NCI-H526 treated with DMSO at 0.1 percent for 48 hours (cell line): ENCODE measurements at regions not wholly inside any gene's neighbourhood (a gene's known extent, or its start where the extent isn't known, plus 50 kb on each side); places are given as distances from the start of the nearest gene placed in this dataset.

Experiments used
- DNase-seq: peaks from one replicate; lab custom pipeline; 2025; lab: John Stamatoyannopoulos, UW

DNA sequence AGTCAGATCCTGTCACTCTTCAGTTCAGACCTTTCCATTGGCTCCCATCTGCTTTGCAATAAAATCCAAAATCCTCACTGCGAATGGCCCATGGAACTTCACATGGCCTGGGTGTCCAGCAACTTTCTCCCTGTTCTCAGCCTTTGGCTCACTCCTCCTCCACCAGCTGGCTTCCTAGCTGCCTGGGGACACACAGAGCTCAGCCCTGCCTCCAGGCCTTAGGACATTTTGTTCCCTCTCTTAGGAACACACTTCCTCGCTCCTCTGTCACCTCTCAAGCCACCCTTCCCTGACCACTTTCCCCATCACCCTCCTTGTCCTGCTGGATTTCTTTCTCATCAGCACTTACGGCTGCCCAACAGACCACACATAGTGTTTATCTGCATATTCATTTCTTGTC is 419.6 kb downstream of the MED13L start:
- no peak for DNase-seq

- no peak for DNase-seq
Measured at GRCh38 chr12:115857160-115857920, 420.2 kb downstream of the MED13L start.

DNA sequence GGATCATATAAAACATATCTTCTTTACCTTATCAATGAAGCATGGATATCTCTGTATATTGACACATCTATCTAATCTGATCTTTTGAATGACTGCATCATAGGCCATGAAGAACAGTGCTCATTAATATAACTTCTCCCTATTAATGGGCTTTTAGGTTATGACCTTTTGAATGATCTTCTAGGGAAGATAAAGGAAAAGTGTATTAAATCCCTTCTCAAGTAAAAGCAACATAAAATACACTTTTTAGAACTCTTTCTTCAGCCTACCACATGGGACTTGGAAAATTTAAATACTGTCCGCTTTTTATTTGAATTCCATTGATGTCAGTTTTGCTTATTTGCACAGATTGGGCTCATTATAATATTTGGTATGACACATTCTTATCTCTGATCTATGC is 425.4 kb downstream of the MED13L start:
- no peak for DNase-seq

- DNase-seq = no peak
Measured at GRCh38 chr12:115850957-115851356, 426.5 kb downstream of the MED13L start.

DNA sequence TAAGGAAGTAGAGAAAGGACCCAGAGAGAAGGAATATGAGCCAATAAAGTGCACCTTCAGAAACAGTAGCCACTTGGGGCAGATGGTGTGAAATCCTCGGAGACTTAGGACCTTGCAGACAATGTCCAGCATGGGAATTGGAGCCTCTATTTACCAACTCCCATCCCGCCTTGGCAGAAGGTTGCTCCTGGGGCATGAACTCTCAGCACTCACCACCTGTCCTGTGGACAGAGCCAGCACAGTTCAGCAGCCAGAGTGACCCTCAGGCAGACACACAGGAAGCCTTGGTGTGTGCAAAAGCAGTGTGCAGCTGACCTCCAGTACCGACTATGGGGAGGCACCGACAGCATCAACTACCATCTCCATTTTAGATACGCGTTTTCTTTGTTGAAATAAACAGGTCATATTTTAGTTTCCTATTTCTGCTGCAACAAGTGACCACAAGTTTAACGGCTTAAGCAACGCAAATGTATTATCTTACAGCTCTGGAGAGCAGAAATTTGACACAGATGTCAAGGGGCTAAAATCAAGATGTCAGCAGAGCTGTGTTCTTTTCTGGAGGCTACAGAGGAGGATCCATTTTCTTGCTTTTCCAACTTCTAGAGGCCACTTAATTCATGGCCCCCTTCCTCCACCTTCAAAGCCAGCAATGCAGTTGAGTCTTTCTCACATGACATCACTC is 428.1 kb downstream of the MED13L start:
- no peak for DNase-seq

DNA sequence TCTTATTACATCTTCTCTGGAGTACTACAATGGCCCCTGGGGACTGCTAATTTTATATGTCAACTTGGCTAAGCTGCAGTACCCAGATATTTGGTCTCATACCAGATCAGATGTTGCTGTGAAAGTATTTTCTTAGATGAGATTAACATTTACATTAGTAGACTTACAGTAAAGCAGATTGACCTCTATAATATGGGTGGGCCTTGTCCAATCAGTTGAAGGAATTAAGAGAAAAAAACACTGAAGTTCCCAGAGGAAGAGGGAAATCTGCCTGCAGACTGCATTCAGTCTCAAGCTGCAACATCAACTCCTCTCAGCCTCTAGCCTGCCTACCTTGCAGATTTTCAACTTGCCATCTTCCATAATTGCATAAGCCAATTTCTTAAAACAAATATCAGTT is 430.1 kb downstream of the MED13L start:
- DNase-seq = no peak

GRCh38 chr12:115846516-115846915 is 431.0 kb downstream of the MED13L start:
- no peak for DNase-seq

DNA sequence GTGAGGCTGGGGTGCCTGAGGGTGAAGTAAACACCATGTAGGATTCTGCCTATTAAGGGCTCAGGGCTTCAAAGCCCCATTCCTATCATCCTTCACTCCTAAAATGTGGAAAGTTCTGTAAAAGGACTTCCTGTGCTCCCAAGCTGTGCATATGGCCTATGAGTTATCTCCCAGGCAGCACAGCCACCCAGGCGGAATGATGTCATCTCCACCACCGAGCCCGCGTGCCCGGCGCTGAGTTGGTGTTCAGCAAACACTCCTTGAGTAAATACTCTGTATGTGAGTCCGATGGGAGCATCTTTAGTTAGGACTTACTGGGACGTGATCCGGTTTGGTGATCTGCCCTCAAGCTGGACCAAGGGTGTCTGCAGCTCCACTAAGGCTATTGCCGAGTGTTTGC is 437.3 kb downstream of the MED13L start:
- no peak for DNase-seq

DNA sequence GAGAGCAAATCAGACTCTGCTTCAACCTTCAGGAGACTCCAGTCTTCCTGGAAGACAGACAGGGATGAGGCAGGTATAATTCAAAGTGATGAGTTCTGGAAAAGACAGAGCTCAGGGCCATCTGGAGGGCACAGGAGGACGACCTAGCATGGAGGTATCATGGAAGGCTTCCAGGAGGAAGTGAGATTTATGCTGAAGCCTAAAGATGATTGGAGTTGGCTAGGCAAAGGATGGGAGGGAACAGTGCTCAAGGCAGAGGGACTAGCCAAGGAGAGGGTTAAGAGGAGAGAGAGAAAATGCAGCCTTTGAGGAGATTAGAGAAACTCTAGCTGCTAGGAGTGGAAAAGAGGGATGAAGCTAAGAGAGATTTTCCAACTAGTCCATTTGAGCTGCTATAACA is 438.5 kb downstream of the MED13L start:
- DNase-seq = no peak

GRCh38 chr12:115837220-115837619 is 440.3 kb downstream of the MED13L start:
- no peak for DNase-seq

DNA sequence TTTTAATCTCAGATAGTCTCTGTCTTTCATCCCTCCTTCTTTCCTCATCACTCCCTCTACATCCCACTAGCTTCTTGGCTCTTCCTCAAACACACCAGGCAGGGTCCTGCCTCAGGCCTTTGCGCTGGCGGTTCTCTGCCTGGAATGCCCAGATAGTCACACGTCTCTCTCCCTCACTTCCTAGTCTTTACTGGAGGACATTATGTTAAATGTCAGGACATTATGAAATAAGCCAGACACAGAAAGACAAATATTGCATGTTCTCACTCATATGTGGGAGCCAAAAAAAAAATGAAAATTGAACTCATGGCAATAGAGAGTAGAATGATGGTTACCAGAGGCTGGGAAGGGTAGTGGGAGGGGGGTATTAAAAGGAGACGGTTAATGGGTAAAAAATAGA is 442.0 kb downstream of the MED13L start:
- DNase-seq = no peak

DNA sequence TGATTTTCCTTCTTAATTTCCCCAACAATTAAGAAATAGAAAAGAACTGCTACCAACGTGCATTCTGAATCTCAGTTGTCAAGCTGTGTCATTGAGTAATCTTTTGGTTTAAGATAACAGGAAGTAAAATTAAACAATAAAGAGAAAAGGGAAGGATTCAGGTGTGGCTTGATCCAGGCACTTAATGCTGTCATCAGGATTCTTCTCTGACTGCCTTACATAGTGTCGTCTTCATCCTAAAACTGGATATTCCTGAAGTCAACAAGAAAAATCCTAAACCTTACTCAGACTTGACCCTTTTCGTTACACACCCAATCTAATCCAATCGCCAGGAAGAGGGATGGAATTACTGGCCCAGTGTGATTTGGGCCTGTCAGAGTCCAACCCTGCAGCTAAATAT is 443.8 kb downstream of the MED13L start:
- DNase-seq = no peak

DNA sequence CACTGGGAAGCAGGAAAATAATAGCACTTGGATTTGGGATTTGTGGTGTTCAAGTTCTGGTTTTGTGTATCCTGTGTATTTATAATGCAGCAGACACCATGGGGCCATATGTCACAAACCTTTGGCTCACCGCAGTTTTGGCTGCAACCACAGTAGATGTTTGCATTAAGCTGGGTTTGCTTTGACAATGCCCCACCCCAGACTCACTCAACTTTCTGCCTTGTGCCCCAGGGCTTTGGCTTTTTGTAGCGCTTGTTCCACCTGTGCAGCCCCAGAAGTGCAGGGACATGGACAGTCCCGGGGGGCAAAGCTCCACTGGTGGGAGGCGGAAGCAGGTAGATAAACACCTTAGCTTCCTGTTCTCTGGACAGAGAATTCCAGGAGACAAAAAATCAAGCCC is 446.9 kb downstream of the MED13L start:
- no peak for DNase-seq

DNA sequence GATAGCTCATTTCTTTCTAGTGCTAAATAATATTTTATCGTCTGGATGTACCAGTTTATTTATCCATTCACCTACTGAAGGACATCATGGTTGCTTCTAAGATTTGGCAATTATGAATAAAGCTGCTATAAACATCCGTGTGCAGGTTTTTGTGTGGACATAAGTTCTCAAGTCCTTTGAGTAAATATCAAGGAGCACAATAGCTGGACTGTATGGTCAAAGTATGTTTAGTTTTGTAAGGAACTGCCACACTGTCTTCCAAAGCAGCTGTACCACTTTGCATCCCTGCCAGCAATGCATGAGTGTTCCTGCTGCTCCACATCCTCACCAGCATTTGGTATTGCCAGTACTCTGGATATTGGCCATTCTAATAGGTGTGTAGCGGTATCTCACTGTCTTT is 447.4 kb downstream of the MED13L start:
- DNase-seq = no peak

- no peak for DNase-seq
Measured at GRCh38 chr12:115828168-115828567, 449.3 kb downstream of the MED13L start.

- no peak for DNase-seq
Measured at GRCh38 chr12:115824936-115825602, 452.4 kb downstream of the MED13L start.

DNA sequence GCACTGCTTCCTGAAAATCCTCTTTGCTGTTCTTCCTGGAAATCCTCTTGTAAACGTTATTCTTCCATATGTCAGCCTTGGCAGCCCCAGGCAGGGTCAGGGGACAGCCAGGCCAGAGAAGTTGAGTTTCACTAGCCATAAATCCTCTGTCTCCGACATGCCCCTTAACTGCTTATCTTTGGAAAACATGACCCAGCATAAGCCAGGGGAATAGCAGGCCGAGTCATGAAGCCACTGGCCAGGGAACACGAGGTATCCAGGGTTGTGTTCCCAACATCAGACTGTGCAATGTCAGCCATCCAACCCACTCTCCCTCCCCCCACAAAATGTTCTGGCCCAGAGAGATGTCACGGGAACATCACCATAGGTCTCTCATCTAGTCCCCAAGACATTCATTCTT is 453.9 kb downstream of the MED13L start:
- no peak for DNase-seq

GRCh38 chr12:115820656-115821055 is 456.8 kb downstream of the MED13L start:
- no peak for DNase-seq

DNA sequence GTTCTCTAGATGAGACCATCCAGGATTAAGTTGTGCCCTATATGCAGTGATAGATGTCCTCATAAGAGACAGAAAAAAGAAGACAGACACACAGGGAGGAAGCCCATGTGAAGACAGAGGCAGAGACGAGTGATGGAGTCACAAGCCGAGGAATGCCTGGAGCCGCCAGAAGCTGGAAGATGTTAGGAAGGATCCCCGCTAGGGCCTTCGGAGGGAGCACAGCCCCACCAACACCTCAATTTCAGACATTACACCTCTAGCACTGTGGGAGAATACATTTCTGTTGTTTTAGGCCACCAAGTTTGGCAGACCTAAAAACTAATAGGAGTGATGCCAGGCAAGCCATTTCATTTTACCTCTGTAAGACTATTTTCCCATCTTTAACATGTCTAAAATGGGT is 458.5 kb downstream of the MED13L start:
- no peak for DNase-seq

DNA sequence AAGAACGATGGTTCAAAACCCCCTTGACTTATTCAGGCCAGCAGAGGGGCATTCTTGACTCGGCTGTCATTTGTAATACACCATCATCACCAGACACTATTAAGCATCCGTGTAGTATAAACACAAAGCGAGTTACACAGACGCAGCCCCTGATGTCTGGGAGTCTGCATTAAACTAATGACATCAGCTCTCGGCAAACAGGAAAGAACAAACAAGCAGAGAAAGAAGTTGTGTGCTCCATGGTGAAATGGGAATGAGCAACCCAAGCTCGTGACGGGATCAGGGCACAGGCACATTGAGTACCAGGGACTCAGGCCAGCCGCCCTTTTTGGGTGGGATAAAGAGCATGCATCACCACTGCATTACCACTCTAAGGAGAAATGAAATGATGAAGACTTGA is 460.1 kb downstream of the MED13L start:
- no peak for DNase-seq

GRCh38 chr12:115815924-115816323 is 461.6 kb downstream of the MED13L start:
- no peak for DNase-seq

DNA sequence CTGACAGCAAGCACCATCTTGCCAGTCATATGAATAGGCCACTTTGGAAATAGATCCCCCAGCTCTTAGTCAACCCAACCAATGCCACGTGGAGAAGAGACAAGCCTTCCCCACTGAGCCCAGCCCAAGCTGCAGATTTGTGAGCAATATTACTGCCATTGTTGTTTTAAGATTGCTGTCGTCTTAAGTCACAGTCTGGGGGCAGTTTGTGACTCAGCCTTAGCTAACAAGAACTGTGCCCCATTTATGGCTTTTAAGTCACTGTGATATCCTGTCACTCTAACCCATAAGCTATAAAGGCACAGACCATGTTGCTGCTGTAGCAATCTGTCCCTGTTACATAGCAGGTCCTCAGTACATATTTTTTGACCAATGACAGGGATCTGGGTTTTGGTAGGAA is 464.2 kb downstream of the MED13L start:
- DNase-seq = no peak

DNA sequence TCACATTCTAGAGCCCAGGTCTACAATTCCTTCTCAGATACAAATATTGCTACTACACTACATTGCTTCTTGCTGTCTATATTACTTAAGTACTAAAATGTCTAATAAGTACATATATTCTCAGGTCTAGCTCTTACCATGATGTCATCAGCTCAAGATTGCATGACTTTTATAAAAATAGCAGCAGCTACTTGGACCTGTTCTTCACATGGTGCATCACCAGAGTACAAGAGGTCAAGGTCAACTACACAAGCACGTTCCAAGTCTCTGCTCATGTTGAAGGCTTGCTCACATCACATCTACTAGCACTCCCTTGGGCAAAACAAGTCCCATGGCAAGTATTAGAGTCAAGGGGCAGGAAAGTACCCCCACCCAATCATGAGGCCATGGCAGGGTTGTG is 465.6 kb downstream of the MED13L start:
- no peak for DNase-seq
